HEK293T (cell line): ENCODE measurements at regions not wholly inside any gene's neighbourhood (a gene's known extent, or its start where the extent isn't known, plus 50 kb on each side); places are given as distances from the start of the nearest gene placed in this dataset.

ENCODE experiments used
- FOXK2 ChIP-seq: fragments of 450-650 bp; IDR thresholded peaks from 2 replicates; pipeline ENCODE4 v1.6.1; 2016; ENCODE audit warnings: mild to moderate bottlenecking
- L3MBTL2 ChIP-seq: fragments of 450-650 bp; conservative IDR thresholded peaks from 2 replicates; pipeline ENCODE4 v1.6.1; 2016; ENCODE audit warnings: mild to moderate bottlenecking
- SP1 ChIP-seq: fragments of 450-650 bp; IDR thresholded peaks from 2 replicates; pipeline ENCODE4 v1.6.1; 2017

GRCh38 chr19:32012206-32012605 lies 333.2 kb upstream of the ZNF507 start:
- TF ChIP-seq FOXK2 (no peak), L3MBTL2 (no peak), SP1 (no peak)
